LoVo (cell line): ENCODE measurements at regions not wholly inside any gene's neighbourhood (a gene's known extent, or its start where the extent isn't known, plus 50 kb on each side); places are given as distances from the start of the nearest gene placed in this dataset.
"Not testable (repeated sequence)": the region's sequence is repeated elsewhere in the genome, so short reads cannot be mapped to it uniquely, and the experiment has no call there.

Experiments
- DNase-seq: peaks from one replicate; pipeline ENCODE4 v3.0.0-alpha.2; 2016; ENCODE audit warnings: low spot score

GRCh38 chr9:88816141-88816540 lies 175.1 kb upstream of the S1PR3 start:
- no peak for DNase-seq

DNA sequence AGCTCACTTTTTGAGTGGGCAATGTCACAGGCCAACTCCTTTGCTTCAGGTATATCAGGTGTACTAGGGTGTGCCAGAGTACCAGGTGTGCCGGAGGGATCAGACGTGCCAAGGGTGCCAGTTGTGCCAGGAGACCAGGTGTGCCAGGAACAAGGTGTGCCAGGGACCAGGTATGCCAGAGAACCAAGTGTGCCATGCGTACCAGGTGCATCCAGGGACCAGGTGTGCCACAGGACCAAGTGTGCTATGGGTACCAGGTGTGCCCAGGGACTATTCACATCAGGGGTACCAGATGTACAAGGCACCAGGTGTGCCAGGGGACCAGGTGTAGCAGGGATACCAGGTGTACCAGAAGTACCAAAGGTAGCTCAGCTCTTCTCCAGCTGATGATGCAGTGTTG lies 174.7 kb upstream of the S1PR3 start:
- DNase-seq, result no peak

DNA sequence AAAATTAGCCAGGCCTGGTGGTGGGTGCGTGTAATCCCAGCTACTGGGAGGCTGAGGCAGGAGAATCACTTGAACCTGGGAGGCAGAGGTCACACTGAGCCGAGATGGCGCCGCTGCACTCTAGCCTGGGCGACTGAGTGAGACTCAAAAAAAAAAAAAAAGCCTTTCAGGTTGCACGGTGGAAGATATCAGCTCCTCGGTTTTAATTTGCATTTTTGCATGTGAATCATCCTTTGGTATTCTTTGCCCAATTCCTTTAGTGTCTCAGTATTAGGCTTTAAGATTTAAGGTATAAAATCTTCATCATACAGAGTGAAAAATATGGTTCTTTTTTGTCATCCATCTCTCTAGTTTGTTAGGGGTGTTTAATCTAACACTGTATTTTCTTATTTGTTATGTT lies 173.6 kb upstream of the S1PR3 start:
- DNase-seq, result no peak

DNA sequence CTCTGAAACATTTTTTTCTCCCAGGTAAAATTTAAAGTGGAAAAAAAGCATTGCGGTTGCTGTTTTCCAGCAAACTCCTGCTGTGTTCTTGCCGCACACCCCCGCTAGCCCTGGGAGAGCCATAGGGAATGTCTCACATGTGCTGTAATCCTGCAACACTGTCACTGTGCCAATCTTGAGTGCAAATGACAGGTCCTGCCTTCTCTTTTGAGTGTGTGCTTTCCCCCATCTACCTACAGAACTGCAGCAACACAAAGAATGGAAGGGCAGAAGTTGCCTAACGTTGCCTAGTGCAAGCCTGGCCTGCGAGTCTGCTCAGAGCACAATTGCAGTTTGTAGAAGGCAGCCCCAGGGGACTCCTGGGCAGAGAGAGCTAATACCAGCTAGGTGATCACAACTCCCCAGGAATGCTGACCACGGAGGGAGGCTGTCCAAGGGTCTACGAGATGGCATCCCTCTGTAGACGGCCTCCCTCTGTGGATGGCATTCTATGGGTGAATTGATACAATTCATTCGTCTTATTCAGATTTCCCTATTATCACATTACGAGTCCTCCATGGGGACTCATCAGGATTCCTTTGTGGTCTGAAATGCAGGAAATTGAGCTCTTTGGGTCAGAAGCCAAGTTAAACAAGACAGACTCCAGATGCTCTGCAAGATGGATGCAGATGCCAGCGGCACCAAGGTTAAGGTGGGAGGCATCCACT lies 172.6 kb upstream of the S1PR3 start:
- no peak for DNase-seq

DNA sequence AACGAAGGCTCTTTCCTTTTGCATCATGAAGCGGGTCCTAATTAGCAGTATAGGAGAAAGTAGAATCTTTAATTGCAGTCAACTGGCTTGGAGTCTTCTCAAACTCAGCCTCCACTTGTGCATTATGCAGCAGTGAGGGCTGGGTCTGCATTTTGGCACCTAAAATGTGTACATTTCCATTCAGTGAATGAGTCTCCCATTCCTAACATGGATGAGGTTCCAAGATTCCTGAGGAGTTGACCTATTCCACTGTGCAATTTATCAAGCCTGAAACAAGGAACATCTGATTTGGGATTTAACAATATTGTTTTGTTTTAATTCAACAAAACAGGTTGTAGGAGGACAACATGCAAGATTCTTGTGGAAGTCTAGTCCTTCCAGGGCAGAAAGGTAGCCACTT lies 171.8 kb upstream of the S1PR3 start:
- no peak for DNase-seq

DNA sequence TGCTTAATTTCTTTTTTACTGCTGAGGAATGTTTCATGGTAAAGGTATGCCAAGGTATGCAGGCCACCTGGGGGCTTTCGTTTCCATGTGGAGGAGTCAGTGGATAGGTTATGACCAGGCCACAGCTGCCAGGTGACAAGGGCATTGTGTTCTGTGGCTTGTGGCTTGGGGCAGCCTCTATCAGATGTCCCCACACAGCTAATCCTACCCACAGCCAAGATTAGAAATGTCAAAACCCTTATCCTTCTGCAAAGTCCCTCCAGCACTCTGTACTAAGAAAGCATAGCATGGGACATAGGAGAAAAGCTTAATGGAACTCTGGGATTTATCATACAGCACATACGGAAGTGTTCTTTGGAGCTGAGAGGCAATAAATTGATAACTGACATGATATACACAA lies 171.2 kb upstream of the S1PR3 start:
- no peak for DNase-seq

- DNase-seq, result no peak
These were observed 170.1 kb upstream of the S1PR3 start for GRCh38 chr9:88821033-88821745.

GRCh38 chr9:88821746-88822106 lies 169.5 kb upstream of the S1PR3 start:
- no peak for DNase-seq

- DNase-seq, result no peak
These were observed 166.6 kb upstream of the S1PR3 start for GRCh38 chr9:88824711-88825110.

GRCh38 chr9:88826181-88826580 lies 165.1 kb upstream of the S1PR3 start:
- DNase-seq, result no peak

DNA sequence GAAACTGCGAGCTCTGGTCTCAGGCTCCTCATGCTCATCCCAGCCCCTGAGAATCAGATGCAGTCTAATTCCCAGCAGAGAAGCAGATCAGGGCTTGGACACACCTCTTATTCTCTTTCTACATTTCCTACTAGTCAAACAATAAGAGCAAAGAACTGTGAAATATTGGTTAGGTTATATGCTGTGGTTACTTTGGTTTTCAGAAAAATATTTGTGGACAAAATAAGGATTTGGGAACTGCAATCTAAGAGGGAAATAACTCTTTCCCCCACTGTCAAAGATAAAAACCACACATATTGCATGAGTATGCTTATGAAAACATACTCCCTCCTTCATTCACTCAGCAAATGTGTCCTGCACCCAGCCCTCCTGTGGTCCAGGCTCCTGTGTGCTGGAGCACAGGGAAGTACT lies 164.5 kb upstream of the S1PR3 start:
- DNase-seq, result no peak

GRCh38 chr9:88828018-88828417 lies 163.2 kb upstream of the S1PR3 start:
- no peak for DNase-seq

GRCh38 chr9:88828492-88828974 lies 162.7 kb upstream of the S1PR3 start:
- no peak for DNase-seq

- DNase-seq, result no peak
These were observed 162.0 kb upstream of the S1PR3 start for GRCh38 chr9:88829276-88829675.

- no peak for DNase-seq
These were observed 159.4 kb upstream of the S1PR3 start for GRCh38 chr9:88831713-88832407.

GRCh38 chr9:88833946-88834345 lies 157.3 kb upstream of the S1PR3 start:
- no peak for DNase-seq

- DNase-seq, result no peak
These were observed 156.2 kb upstream of the S1PR3 start for GRCh38 chr9:88835038-88835466.

GRCh38 chr9:88835772-88836171 lies 155.5 kb upstream of the S1PR3 start:
- DNase-seq, result no peak

- DNase-seq, result no peak
These were observed 153.5 kb upstream of the S1PR3 start for GRCh38 chr9:88837731-88838130.

DNA sequence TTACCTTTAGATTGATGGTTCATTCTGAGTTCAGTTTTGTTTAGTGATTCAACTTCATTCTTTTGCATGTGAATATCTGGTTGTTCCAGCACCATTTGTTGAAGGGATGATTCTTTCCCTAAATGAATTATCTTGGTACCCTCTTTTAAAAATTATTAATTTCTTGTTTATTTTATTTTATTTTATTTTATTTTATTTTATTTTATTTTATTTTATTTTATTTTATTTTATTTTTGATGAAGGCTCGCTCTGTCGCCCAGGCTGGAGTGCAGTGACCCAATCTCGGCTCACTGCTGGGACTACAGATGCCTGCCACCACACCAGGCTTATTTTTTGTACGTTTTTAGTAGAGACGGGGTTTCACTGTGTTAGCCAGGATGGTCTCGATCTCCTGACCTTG lies 141.4 kb upstream of the S1PR3 start:
- DNase-seq, result not testable (repeated sequence)

GRCh38 chr9:88852794-88853193 lies 138.5 kb upstream of the S1PR3 start:
- DNase-seq, result no peak

GRCh38 chr9:88870627-88871026 lies 120.6 kb upstream of the S1PR3 start:
- DNase-seq, result no peak

DNA sequence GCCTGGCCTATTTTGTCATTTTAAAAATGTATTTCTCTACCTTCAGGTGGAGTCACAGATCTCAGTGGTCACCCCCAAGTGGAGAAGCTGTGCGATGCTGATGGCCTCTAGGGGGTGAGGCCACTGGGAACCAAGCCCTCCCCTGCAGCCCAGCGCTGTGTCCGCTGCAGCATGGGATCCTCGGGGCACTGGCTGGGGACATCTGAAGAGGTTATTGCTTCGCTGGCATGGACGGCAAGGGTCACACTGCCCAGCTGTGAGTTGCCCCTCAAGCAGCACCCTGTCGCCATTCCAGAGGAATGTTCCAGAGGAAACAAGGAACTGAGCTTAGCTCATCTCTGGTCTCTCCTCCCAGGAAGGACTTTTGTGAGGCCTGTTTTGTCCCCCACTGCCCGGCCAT lies 119.6 kb upstream of the S1PR3 start:
- no peak for DNase-seq
